GM10248 (cell line): ENCODE measurements at regions not wholly inside any gene's neighbourhood (a gene's known extent, or its start where the extent isn't known, plus 50 kb on each side); places are given as distances from the start of the nearest gene placed in this dataset.
"Not testable (repeated sequence)": the region's sequence is repeated elsewhere in the genome, so short reads cannot be mapped to it uniquely, and the experiment has no call there.

Experiments used
- CTCF ChIA-PET: fragments of 300-600 bp; sonication (Branson Sonifier 250); formaldehyde crosslinking; extraction: SDS; loops from one replicate; lab custom pipeline; 2021; ENCODE audit warnings: antibody characterized with exemption; lab: Yijun Ruan, JAX
- POLR2A ChIA-PET: fragments of 350-650 bp; sonication (Branson Sonifier 250); formaldehyde crosslinking; extraction: SDS; loops from one replicate; lab custom pipeline; 2020; ENCODE audit warnings: antibody characterized with exemption; lab: Yijun Ruan, JAX
- DNase-seq: peaks from one replicate; pipeline ENCODE4 v3.0.0; 2012; ENCODE audit errors: extremely low spot score
- TF ChIP-seq, protein P1 (sequence below): IDR thresholded peaks from 2 replicates; pipeline ENCODE4 v1.5.1; 2012; ENCODE audit warnings: mild to moderate bottlenecking, low read depth; ENCODE audit errors: extremely low read depth, missing control alignments, control extremely low read depth

DNA sequence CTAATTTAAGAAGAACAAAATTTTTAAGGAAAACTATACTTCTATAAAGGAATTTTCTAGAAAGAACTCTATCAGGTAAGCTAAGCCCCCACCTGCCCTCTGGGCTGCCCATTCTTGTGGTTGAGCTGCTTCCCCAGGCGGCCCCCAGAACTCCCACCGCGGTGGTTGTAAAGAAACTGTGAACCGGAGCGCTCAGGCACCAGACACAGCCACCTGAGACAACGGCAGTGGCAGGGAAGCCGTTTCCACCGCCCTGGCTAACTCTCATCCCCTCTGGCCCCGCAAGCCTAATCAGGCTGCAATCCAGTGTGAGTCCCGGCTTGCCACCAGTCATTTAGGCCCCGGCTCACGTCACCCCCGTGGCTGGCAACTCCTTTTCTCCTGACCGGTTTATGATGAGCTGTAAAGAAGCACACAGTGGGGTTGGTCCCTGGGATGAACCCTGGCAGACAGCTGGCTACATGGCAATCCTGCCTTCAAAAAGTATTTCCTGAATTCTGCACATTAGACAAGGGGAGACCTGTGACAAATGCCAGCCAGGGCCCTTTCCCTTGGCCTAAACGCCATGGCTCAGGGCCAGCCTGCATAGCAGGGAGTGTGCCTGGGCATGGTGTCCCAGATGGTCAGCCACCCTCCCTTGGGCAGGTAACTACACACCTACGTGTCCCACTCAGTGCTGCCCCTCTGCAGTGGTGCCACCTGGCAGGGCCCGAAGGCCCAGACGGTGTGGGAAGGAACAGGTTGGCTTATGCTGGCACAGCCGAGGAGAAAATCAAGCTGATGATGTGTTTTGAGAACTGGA is 63.8 kb upstream of the GPR31 start:
- ChIA-PET POLR2A (no interaction called here), CTCF (no interaction called here)
- TF ChIP-seq, protein P1, sequence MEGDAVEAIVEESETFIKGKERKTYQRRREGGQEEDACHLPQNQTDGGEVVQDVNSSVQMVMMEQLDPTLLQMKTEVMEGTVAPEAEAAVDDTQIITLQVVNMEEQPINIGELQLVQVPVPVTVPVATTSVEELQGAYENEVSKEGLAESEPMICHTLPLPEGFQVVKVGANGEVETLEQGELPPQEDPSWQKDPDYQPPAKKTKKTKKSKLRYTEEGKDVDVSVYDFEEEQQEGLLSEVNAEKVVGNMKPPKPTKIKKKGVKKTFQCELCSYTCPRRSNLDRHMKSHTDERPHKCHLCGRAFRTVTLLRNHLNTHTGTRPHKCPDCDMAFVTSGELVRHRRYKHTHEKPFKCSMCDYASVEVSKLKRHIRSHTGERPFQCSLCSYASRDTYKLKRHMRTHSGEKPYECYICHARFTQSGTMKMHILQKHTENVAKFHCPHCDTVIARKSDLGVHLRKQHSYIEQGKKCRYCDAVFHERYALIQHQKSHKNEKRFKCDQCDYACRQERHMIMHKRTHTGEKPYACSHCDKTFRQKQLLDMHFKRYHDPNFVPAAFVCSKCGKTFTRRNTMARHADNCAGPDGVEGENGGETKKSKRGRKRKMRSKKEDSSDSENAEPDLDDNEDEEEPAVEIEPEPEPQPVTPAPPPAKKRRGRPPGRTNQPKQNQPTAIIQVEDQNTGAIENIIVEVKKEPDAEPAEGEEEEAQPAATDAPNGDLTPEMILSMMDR: no peak
- no peak for DNase-seq

DNA sequence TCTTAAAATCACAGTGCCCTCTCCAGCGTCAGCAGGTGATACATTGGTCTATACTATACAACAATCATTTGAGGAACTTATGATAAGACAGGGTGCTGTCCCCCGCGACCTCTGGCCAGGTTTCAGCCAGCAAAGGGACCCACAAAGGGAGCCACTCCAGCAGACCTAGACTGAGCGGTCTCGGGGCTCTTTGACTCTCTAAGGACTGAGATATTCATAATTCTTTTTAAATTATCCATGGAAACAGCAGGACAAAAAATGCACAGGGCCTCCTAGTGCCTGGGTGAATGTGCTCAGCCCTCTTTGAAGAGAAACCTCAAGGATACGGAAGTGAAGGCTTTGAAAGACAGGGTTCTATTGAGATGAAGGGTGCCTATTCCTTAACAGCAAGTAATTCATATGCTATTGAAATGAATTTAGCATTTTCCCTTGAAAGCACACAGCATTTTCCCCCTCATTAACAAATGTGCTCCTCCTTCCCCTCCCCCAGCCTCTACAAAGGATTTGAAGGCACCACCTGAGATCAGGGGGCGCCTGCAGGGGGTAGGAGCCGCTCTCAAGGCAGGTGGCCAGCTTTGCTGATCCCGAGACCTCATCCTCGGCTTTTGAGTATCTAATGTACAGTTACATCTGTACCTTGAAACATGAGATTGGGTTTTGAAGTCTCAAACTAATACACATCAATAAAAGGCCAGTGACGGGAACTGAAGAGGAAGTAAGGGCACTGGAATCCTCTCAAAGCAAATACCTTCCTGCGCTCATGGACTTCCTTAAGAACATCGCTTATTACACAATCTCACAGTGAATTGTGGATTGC is 65.3 kb upstream of the UNC93A start:
- DNase-seq, POLR2A ChIA-PET, CTCF ChIA-PET: not testable (repeated sequence)

DNA sequence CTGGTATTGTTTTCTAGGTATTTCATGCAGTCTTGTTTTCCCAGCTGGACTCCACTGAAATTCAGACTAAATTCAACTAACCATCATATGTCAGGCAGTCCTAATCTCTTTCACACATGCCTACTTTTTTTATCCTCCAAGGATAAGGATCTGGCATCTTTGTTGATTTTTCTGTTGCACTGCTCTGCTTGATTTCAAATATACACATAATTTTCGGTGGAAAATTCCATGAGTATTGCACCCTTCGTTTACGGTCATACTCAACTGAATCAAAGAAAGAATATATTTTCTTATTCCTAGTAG is 64.8 kb upstream of the UNC93A start:
- POLR2A ChIA-PET: no interaction called here
- CTCF ChIA-PET: no interaction called here
- TF ChIP-seq, protein P1: no peak
- DNase-seq: no peak

DNA sequence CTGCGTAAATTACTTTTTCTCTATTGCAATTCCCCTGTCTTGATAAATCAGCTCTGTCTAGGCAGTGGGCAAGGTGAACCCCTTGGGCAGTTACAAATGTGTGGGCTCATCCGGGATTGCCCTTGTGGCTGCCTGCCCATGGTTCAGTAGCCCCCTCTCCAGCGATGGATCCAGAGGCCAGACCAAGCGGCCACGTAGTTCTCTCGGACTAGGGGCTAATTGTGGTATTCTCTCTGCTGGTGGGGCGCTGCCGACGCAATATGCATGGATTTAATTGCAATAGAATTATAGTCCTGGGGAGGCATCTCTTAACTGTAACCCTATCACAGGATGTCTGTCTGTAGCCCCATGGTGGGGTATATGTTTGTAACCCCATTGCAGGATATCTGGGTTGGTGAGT is 64.3 kb upstream of the UNC93A start:
- DNase-seq: no peak
- TF ChIP-seq, protein P1: no peak
- CTCF ChIA-PET: no interaction called here
- POLR2A ChIA-PET: no interaction called here

DNA sequence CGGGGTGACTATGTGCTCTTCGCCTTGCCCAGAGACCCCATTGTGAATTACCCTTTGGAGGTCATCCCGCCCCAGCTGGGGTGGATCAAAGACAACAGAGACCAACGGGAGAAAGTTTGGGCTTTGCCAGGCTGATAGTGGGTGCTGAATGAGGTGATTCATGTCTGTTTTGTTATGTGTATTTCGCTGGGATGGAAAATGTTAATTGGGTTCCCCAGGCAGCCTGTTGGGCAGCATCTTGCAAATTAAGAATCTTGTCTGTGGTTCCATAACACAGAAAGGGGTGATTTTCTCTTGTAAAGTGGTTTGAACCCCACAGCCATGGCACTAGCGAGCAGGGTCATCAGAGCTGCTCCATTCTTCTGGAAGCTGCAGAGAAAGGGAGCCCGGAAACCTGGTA is 63.1 kb upstream of the UNC93A start:
- no peak for DNase-seq
- ChIA-PET CTCF (no interaction called here), POLR2A (no interaction called here)
- TF ChIP-seq, protein P1: no peak

DNA sequence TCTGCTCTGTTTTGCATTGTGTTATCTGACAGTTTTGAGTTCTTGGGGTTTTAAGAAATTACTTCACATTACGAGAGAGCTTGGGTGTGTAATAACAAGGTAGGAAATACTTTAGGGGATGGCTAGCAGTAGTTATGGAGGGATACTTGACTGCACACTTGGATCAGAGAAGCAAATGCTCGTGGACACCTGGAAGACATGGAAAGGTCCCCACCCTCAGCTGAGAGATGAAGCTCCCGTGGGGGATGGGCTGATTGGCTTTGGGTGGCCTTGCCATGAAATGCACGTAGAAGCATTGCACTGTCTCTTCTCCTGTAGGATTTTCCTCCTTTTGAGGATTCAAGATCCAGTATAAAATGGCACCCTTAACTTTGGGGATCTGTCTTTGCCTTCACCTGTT is 61.5 kb upstream of the UNC93A start:
- DNase-seq: no peak
- ChIA-PET CTCF (no interaction called here), POLR2A (no interaction called here)
- TF ChIP-seq, protein P1: no peak

DNA sequence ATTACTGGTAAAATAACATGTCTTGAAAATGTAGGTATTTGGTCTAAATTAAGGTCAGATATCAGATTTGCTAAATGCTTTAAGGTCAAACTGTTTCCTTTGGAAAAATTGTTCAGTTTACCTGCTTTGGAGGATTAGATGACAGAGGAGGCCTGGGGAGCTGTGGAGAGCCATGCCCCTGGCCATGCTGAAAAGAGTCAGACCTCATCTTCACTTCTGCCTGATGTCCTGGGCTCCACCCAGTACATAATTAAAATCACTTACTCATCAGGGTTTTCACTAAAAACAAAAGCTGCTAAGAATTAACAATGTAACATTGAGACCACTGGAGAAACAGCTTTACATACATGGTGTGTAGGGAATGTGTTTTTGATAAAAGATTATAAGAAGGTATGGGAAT is 60.8 kb upstream of the UNC93A start:
- POLR2A ChIA-PET: no interaction called here
- CTCF ChIA-PET: no interaction called here
- no peak for DNase-seq
- TF ChIP-seq, protein P1: no peak
